GM12892 (cell line): ENCODE measurements at regions not wholly inside any gene's neighbourhood (a gene's known extent, or its start where the extent isn't known, plus 50 kb on each side); places are given as distances from the start of the nearest gene placed in this dataset.

ENCODE experiments used
- DNase-seq: peaks from one replicate; pipeline ENCODE4 v3.0.0; 2011; ENCODE audit not compliant: insufficient read length
- FAIRE-seq: peaks from 2 replicates; lab custom pipeline; 2011; peaks lifted over from hg19 to GRCh38; lab: Jason Lieb, UNC
- POLR2A ChIP-seq: IDR thresholded peaks from 2 replicates; pipeline ENCODE4 v1.6.1; 2011; ENCODE audit warnings: low read depth, low read length, control low read depth
- POLR2AphosphoS5 ChIP-seq: IDR thresholded peaks from 2 replicates; pipeline ENCODE4 v1.6.1; 2011; ENCODE audit warnings: low read depth, low read length, control low read depth
- TAF1 ChIP-seq: IDR thresholded peaks from 2 replicates; pipeline ENCODE4 v1.6.1; 2011; ENCODE audit warnings: low read depth, mild to moderate bottlenecking, control low read depth, low read length, borderline replicate concordance

DNA sequence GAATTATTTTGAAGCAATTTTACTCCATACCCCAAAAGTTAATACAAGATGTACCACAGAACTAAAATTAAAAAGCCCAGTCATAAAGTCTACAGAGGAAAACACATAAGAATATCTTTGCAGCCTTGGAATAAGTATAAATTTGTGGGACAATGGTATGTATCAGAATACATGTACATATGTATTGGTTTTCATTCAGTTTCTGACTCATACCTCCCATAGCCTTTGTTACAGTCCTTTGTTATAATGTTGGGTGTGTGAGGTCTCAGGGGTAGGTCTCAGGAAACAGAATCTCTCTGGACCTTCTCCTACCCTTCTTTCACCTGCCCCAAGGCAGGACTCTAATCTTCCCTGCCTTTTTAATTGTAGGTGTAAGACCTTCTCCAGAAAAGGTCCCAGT lies 1370.7 kb upstream of the CDH2 start:
- DNase-seq (no peak), FAIRE-seq (no peak)
- TF ChIP-seq TAF1 (no peak), POLR2A (no peak), POLR2AphosphoS5 (no peak)

DNA sequence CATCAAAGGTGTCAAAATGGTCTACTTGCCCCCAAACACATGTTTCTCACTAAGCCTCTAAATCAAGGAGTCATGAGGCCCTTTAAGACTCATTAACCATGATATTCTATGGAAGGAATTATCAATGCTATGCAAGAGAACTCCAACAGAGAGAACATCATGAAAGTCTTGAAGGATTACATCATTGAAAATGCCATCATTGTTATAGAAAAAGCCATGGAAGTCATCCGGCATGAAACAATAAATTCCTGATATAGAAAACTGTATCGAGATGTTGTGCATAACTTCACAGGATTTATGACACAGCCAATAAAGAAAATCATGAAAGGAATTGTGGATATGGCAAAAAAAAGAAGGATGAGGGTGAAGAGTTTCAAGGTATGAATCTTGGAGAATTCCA lies 1363.6 kb upstream of the CDH2 start:
- TF ChIP-seq POLR2A = no peak
- FAIRE-seq (no peak), DNase-seq (no peak)

DNA sequence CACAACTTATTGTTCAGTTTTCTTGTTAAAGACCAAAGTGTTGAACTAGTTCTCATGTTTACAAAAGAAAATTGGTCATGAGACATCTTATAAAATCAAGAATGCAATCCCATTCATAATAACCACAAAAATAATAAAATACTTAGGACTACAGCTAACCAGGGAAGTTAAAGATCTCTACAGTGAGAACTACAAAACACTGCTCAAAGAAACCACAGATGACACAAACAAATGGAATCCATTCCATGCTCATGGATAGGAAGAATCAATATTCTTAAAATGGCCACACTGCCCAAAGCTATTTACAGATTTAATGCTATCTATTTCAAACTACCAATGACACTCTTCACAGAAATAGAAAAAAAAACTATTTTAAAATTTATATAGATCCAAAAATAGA lies 1354.8 kb upstream of the CDH2 start:
- no peak for DNase-seq
- no peak for FAIRE-seq
- TF ChIP-seq POLR2A (no peak), POLR2AphosphoS5 (no peak), TAF1 (no peak)

DNA sequence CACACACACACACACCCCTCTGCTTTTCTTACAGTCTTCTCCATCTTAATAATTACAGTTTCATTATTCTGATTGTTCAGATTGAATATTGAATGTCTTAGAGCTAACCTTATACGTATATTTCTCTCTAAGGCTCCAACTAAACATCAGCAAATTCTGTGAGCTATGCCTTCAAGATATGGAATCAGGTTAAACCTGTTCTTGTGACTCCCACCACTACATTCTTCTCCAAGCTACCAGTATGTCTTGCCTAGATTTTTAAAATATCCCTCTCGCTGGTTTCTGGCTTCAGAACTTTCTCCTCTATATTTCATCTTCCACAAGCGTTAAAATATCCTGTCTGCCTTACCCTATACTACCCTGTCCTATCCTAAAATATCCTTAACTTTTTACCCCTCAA lies 1346.4 kb upstream of the CDH2 start:
- TF ChIP-seq TAF1 (no peak), POLR2AphosphoS5 (no peak), POLR2A (no peak)
- no peak for FAIRE-seq
- DNase-seq = no peak

DNA sequence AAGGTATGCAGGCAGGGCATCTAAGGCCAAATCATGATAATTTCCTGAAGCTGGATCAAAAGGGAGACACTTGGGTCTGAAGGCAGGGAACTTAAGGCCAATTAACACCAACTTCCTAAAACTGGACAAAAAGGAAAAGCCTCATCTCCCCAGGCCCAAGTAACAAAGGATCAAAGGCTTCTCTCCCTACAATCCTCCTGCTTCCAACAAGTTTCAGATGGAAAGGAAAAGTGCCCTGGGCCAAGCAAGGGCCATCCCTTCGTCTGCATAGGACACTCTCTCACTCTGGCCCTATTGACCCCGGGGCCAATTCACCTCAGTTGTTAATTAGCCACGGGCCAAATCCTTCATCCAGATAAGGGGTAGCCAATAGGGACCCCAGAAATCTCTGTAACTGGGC lies 1335.8 kb upstream of the CDH2 start:
- TF ChIP-seq POLR2AphosphoS5 (no peak), TAF1 (no peak), POLR2A (no peak)
- DNase-seq (no peak), FAIRE-seq (no peak)

DNA sequence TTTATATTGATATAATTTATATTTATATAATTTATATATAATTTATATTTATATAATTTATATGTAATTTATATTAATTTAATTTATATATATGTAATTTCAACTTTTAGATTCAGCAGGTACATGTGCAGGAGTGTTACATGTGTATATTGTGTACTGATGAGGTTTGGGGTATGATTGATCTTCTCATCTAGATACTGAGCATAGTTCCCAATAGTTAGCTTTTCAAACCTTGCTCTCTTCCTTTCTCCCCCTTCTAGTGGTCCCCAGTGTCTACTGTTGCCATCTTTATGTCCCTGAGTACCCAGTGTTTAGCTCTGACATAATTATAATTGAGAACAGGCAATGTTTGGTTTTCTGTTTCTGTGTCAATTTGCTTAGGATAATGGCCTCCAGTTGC lies 1335.3 kb upstream of the CDH2 start:
- FAIRE-seq = no peak
- TF ChIP-seq POLR2AphosphoS5 (no peak), POLR2A (no peak), TAF1 (no peak)

DNA sequence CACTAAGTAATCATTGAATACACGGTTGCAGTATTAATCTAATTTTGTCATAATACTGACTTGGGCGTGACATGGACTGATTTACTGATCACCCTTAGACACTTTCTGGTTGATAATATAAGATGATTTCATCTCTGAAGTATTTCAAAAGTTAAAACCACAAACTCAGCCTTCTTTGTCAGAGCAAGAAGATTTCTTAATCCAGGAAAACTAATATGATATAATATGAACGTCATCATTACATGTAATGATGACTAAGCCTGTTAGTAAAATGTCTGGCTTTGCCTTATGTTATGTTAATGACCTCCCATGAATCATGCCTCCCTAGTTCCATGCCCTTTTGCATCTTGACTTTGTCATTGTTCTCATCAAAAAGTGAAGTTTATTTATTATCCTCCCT lies 1325.0 kb upstream of the CDH2 start:
- TF ChIP-seq POLR2AphosphoS5 (no peak), TAF1 (no peak), POLR2A (no peak)
- DNase-seq = no peak
- no peak for FAIRE-seq

More for the DNA sequence above, 1335.3 kb upstream of the CDH2 start:
- no peak for DNase-seq

DNA sequence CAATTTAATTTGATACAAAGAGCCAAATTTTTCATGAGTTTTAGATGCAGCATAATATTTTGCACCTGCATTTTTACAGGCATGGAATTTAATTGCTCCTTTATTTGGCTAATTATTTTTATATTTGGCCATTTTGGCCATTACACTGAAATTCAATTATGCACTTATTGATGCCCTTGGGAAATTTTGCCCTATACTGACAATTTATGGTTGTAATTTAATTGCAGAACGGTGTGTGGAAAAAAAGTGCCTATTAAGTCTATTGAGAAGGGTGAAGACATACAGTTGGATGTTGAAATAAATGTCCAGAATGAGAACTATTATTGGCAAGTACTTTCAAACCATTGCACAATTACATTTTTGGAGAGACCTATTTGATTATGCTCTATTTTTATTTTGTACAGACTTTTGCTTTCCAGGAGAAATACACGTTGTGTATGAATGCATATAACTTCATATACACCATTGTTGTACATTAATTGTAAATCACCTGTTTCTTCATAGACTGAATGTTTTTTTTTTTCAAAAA lies 1319.3 kb upstream of the CDH2 start:
- DNase-seq (no peak), FAIRE-seq (no peak)
- TF ChIP-seq TAF1 = no peak
- no peak for TF ChIP-seq POLR2AphosphoS5
- no peak for TF ChIP-seq POLR2A

DNA sequence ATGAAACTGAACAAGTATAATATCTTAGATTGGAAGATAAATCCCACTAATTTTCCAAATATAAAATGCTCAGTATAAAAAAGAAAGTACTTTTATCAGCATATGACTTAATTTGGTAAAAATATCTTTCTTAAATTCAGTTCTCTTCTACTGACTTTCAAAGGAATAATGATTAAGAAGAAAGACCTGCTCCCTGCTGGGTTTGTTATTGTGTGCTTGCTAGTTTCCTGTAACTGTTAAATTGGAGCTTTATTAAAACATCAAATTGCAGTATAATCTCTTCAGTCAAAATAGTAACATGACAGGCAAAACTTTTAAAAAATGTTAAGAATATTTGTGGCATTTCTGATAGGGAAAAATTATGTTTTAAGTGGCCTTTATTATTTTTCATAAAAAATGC lies 1317.4 kb upstream of the CDH2 start:
- no peak for TF ChIP-seq POLR2A
- TF ChIP-seq POLR2AphosphoS5 = no peak
- no peak for TF ChIP-seq TAF1
- no peak for FAIRE-seq
- DNase-seq = no peak

DNA sequence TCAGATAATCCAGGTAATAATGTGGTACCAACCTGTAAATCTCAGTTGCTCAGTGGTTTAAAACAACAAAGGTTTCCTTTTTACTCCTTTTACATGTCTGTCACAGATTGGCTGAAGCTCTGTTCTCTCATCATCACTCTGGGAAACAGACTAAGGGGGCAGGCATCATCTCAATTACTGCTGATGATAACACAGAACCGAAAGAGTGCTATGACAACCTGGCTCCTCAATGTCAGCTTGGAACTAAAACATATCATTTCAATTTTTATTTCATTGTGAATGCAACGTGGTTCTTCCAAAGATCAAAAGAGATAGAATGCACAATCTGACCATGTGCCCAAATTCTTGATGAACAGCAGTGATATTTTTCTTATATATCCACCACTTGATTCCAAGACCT lies 1315.0 kb upstream of the CDH2 start:
- TF ChIP-seq POLR2A = no peak
- no peak for TF ChIP-seq POLR2AphosphoS5
- no peak for TF ChIP-seq TAF1
- no peak for DNase-seq
- FAIRE-seq = no peak

DNA sequence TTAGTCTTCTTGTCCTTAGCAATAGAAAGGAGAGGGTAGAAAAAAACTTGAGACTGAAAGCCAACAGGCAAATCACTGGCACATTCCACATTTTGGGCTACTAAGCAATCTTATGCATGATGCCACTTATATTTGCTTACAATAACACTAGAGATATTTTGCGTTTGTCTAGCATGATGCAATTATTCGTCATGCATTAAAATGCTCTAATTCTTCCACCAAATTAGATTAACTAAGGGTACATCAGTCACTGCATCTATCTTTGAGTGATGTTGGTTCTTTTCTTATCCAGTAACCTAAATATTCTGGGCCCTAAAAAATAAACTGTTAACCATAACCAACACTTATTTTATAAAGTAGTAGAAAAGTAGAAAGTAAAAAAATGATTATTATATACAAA lies 1311.7 kb upstream of the CDH2 start:
- DNase-seq (no peak), FAIRE-seq (no peak)
- TF ChIP-seq POLR2A (no peak), POLR2AphosphoS5 (no peak), TAF1 (no peak)

DNA sequence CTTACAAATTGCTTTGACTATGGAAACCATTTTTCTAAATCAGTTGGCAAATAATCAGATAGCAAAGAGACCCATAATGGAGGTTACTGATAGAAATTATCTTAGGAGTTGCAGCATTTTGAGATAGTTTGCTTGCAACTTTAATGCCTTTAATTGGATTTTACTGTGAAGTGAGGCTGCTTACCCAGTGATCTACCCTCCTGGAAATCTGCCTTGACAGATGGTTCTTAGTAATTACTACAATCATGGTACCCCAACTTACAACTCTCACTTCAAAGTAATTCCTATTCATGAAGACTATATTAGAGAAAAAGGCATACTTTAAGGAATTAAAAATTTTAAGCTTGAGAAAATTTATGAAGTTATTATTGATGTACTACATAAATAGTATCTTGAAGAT lies 1288.6 kb upstream of the CDH2 start:
- DNase-seq (no peak), FAIRE-seq (no peak)
- no peak for TF ChIP-seq TAF1
- TF ChIP-seq POLR2A = no peak
- no peak for TF ChIP-seq POLR2AphosphoS5

DNA sequence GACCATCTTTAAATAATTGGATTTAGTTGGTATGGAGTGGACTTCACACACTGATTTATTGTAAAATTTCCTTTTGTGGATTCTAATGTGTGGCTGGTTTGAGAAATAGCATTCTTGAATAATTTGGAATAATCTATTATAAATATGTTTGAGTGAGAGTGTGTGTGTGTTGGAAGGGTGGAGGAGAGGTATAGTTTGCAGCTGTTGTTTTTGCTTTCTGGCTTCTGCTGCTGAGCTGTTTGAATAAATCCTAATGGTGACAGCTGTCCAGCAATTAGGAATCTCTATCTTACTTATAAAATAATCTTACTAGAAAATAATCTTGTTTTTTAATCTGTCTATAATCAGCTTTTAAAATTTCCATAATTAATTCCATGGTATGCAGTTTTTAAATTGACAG lies 1283.0 kb upstream of the CDH2 start:
- DNase-seq (no peak), FAIRE-seq (no peak)
- TF ChIP-seq POLR2A (no peak), TAF1 (no peak), POLR2AphosphoS5 (no peak)
